KMS-11 (cell line): ENCODE measurements at regions not wholly inside any gene's neighbourhood (a gene's known extent, or its start where the extent isn't known, plus 50 kb on each side); places are given as distances from the start of the nearest gene placed in this dataset.

Experiments used
- H2AFZ ChIP-seq: fragments of 200-600 bp; sonication (generic); 2 replicates; pipeline ENCODE4 v1.6.1; 2016; ENCODE audit warnings: antibody characterized with exemption, mixed run types, low read depth
- H3K27ac ChIP-seq: fragments of 200-600 bp; sonication (generic); 2 replicates; pipeline ENCODE4 v1.6.1; 2016; ENCODE audit warnings: mild to moderate bottlenecking, mixed run types
- H3K27me3 ChIP-seq: fragments of 200-600 bp; sonication (generic); 2 replicates; pipeline ENCODE4 v1.6.1; 2017; ENCODE audit warnings: mild to moderate bottlenecking, low read depth, mixed run types, moderate library complexity; ENCODE audit not compliant: insufficient read depth
- H3K36me3 ChIP-seq: fragments of 200-600 bp; sonication (generic); 2 replicates; pipeline ENCODE4 v1.6.1; 2017; ENCODE audit warnings: mild to moderate bottlenecking, mixed run types; ENCODE audit not compliant: insufficient read depth
- H3K4me1 ChIP-seq: fragments of 200-600 bp; sonication (generic); 2 replicates; pipeline ENCODE4 v1.6.1; 2016; ENCODE audit warnings: mild to moderate bottlenecking, low read depth, mixed run types; ENCODE audit not compliant: poor library complexity, severe bottlenecking
- H3K4me2 ChIP-seq: fragments of 200-600 bp; sonication (generic); 2 replicates; pipeline ENCODE4 v1.7.0; 2016; ENCODE audit warnings: mild to moderate bottlenecking, mixed run types
- H3K4me3 ChIP-seq: fragments of 200-600 bp; sonication (generic); IDR thresholded peaks from 2 replicates; pipeline ENCODE4 v1.6.1; 2017; ENCODE audit warnings: low read depth, low read length, mixed read lengths; ENCODE audit not compliant: insufficient read depth
- H3K79me2 ChIP-seq: fragments of 200-600 bp; sonication (generic); 2 replicates; pipeline ENCODE4 v1.6.1; 2016; ENCODE audit warnings: low read depth, mixed run types; ENCODE audit not compliant: insufficient read depth
- H3K9ac ChIP-seq: fragments of 200-600 bp; sonication (generic); 2 replicates; pipeline ENCODE4 v1.6.1; 2016; ENCODE audit warnings: mild to moderate bottlenecking, mixed run types
- H4K20me1 ChIP-seq: fragments of 200-600 bp; sonication (generic); 2 replicates; pipeline ENCODE4 v1.6.1; 2016; ENCODE audit warnings: mild to moderate bottlenecking, mixed run types; ENCODE audit not compliant: insufficient read depth
- TF ChIP-seq, protein P1 (sequence below): fragments of 200-600 bp; sonication (generic); conservative IDR thresholded peaks from 2 replicates; pipeline ENCODE4 v1.6.1; 2017; ENCODE audit warnings: low read depth, mild to moderate bottlenecking, antibody characterized with exemption, low read length, moderate library complexity, mixed read lengths

GRCh38 chr2:6656633-6657032 lies 209.1 kb downstream of the CMPK2 start:
- H3K27ac ChIP-seq: no peak overlapping the region

DNA sequence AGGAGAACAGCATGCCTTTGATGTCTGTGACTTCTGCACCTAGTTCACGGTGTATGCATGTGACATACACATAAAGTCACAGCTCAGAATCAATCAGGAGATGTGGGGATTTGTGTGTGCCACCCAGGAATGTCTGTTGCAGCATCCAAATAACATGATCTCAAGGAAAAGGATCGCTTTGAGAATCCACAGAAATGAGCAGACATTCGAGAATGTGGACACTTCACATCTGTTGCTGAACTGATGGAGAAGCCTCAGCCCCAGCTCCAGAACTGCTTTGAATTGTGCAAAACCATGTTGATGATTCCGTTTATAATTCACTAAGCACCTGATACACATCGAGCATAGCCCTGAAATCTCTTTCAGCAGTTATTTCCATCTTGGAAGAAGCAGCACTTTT lies 208.6 kb downstream of the CMPK2 start:
- Histone ChIP-seq H3K4me2 (no peak overlapping the region), H3K9ac (no peak overlapping the region), H3K36me3 (no peaks in the 10 kb centered on the region), H3K4me1 (no peaks in the 10 kb centered on the region), H3K27ac (no peak overlapping the region), H2AFZ (no peak overlapping the region), H3K79me2 (no peaks in the 10 kb centered on the region), H4K20me1 (no peaks in the 10 kb centered on the region), H3K4me3 (no peak overlapping the region), H3K27me3 (no peaks in the 10 kb centered on the region)
- TF ChIP-seq, protein P1, sequence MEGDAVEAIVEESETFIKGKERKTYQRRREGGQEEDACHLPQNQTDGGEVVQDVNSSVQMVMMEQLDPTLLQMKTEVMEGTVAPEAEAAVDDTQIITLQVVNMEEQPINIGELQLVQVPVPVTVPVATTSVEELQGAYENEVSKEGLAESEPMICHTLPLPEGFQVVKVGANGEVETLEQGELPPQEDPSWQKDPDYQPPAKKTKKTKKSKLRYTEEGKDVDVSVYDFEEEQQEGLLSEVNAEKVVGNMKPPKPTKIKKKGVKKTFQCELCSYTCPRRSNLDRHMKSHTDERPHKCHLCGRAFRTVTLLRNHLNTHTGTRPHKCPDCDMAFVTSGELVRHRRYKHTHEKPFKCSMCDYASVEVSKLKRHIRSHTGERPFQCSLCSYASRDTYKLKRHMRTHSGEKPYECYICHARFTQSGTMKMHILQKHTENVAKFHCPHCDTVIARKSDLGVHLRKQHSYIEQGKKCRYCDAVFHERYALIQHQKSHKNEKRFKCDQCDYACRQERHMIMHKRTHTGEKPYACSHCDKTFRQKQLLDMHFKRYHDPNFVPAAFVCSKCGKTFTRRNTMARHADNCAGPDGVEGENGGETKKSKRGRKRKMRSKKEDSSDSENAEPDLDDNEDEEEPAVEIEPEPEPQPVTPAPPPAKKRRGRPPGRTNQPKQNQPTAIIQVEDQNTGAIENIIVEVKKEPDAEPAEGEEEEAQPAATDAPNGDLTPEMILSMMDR: no peak

More at GRCh38 chr2:6656633-6657032, 209.1 kb downstream of the CMPK2 start:
- H4K20me1 ChIP-seq: no peaks in the 10 kb centered on the region
- H3K79me2 ChIP-seq: no peaks in the 10 kb centered on the region
- H3K9ac ChIP-seq: no peak overlapping the region
- no peak overlapping the region for H3K4me3 ChIP-seq
- no peak overlapping the region for H3K4me2 ChIP-seq
- H3K36me3 ChIP-seq: no peaks in the 10 kb centered on the region
- H3K4me1 ChIP-seq: no peaks in the 10 kb centered on the region
- no peak overlapping the region for H2AFZ ChIP-seq
- H3K27me3 ChIP-seq: no peaks in the 10 kb centered on the region
- TF ChIP-seq, protein P1: no peak

- Histone ChIP-seq H4K20me1 (no peaks in the 10 kb centered on the region), H3K4me2 (no peak overlapping the region)
- TF ChIP-seq, protein P1: no peak
These were observed 207.9 kb downstream of the CMPK2 start for GRCh38 chr2:6657855-6658254.

GRCh38 chr2:6664332-6665061 lies 201.2 kb downstream of the CMPK2 start:
- TF ChIP-seq, protein P1: no peak
- no peaks in the 10 kb centered on the region for H4K20me1 ChIP-seq
- no peaks in the 10 kb centered on the region for H3K4me1 ChIP-seq
- no peak overlapping the region for H3K4me2 ChIP-seq
- H3K79me2 ChIP-seq: no peaks in the 10 kb centered on the region
- H3K36me3 ChIP-seq: no peaks in the 10 kb centered on the region
- no peak overlapping the region for H3K27ac ChIP-seq
- H3K9ac ChIP-seq: no peak overlapping the region
- H3K27me3 ChIP-seq: no peaks in the 10 kb centered on the region
- H2AFZ ChIP-seq: no peak overlapping the region
- H3K4me3 ChIP-seq: no peak overlapping the region

More at GRCh38 chr2:6657855-6658254, 207.9 kb downstream of the CMPK2 start:
- Histone ChIP-seq H3K4me3 (no peak overlapping the region), H3K79me2 (no peaks in the 10 kb centered on the region), H3K9ac (no peak overlapping the region), H3K4me1 (no peaks in the 10 kb centered on the region), H3K27me3 (no peaks in the 10 kb centered on the region), H3K36me3 (no peaks in the 10 kb centered on the region), H2AFZ (no peak overlapping the region), H3K27ac (no peak overlapping the region)
